SK-N-SH treated with all-trans-retinoic acid at 6 μM for 48 hours (cell line): ENCODE measurements at regions not wholly inside any gene's neighbourhood (a gene's known extent, or its start where the extent isn't known, plus 50 kb on each side); places are given as distances from the start of the nearest gene placed in this dataset.

Source experiments
- ATAC-seq: fragments of 200-7000 bp; cut with Tn5 transposase; 3 replicates; pipeline ENCODE4 v1.9.1; 2020; ENCODE audit warnings: mild to moderate bottlenecking, moderate library complexity
- ARNTL ChIP-seq: fragments of 450-650 bp; formaldehyde crosslinking; IDR thresholded peaks from 2 replicates; pipeline ENCODE4 v1.5.0; 2020; ENCODE audit warnings: low read depth, mild to moderate bottlenecking, moderate library complexity, borderline replicate concordance
- BACH2 ChIP-seq: fragments of 250-450 bp; sonication (Bioruptor Pico); IDR thresholded peaks from 2 replicates; pipeline ENCODE4 v1.9.0; 2021; ENCODE audit warnings: mild to moderate bottlenecking, borderline replicate concordance
- CREB5 ChIP-seq: fragments of 250-450 bp; sonication (Bioruptor Pico); IDR thresholded peaks from 2 replicates; pipeline ENCODE4 v1.5.1; 2020; ENCODE audit warnings: low read depth, mild to moderate bottlenecking, moderate library complexity
- CSDC2 ChIP-seq: fragments of 250-450 bp; sonication (Bioruptor Pico); IDR thresholded peaks from 2 replicates; pipeline ENCODE4 v1.5.0; 2020; ENCODE audit warnings: mild to moderate bottlenecking, moderate library complexity
- CSRNP3 ChIP-seq: fragments of 250-450 bp; sonication (Bioruptor Pico); IDR thresholded peaks from 2 replicates; pipeline ENCODE4 v1.5.1; 2021; ENCODE audit warnings: mild to moderate bottlenecking, moderate library complexity
- ESRRG ChIP-seq: fragments of 250-450 bp; sonication (Bioruptor Pico); IDR thresholded peaks from 2 replicates; pipeline ENCODE4 v1.6.1; 2021; ENCODE audit warnings: mild to moderate bottlenecking
- GLIS3 ChIP-seq: fragments of 250-450 bp; sonication (Bioruptor Pico); IDR thresholded peaks from 2 replicates; pipeline ENCODE4 v1.5.0; 2020; ENCODE audit warnings: mild to moderate bottlenecking, moderate library complexity
- ISL1 ChIP-seq: fragments of 250-450 bp; sonication (Bioruptor Pico); IDR thresholded peaks from 2 replicates; pipeline ENCODE4 v2.1.2; 2022; ENCODE audit warnings: mild to moderate bottlenecking, moderate library complexity
- OSR1 ChIP-seq: fragments of 250-450 bp; sonication (Bioruptor Pico); IDR thresholded peaks from 2 replicates; pipeline ENCODE4 v1.8.0; 2022; ENCODE audit warnings: moderate library complexity, mild to moderate bottlenecking, inconsistent platforms
- PPARA ChIP-seq: fragments of 250-450 bp; sonication (Bioruptor Pico); IDR thresholded peaks from 2 replicates; pipeline ENCODE4 v1.5.0; 2020; ENCODE audit warnings: mild to moderate bottlenecking, borderline replicate concordance
- RARB ChIP-seq: fragments of 250-450 bp; sonication (Bioruptor Pico); IDR thresholded peaks from 2 replicates; pipeline ENCODE4 v1.8.0; 2021; ENCODE audit warnings: mild to moderate bottlenecking, moderate library complexity
- SNAI2 ChIP-seq: fragments of 250-450 bp; sonication (Bioruptor Pico); IDR thresholded peaks from 2 replicates; pipeline ENCODE4 v1.5.0; 2020; ENCODE audit warnings: mild to moderate bottlenecking, moderate library complexity
- TCF4 ChIP-seq: fragments of 250-450 bp; sonication (Bioruptor Pico); IDR thresholded peaks from 2 replicates; pipeline ENCODE4 v1.8.0; 2021; ENCODE audit warnings: mild to moderate bottlenecking, moderate library complexity, borderline replicate concordance
- TOX ChIP-seq: fragments of 250-450 bp; sonication (Bioruptor Pico); IDR thresholded peaks from 2 replicates; pipeline ENCODE4 v1.8.0; 2021; ENCODE audit warnings: mild to moderate bottlenecking, moderate library complexity, borderline replicate concordance
- TSHZ2 ChIP-seq: fragments of 250-450 bp; sonication (Bioruptor Pico); IDR thresholded peaks from 2 replicates; pipeline ENCODE4 v1.5.0; 2020; ENCODE audit warnings: mild to moderate bottlenecking, moderate library complexity
- ZC3H10 ChIP-seq: fragments of 250-450 bp; sonication (Bioruptor Pico); IDR thresholded peaks from 2 replicates; pipeline ENCODE4 v1.5.1; 2021; ENCODE audit warnings: mild to moderate bottlenecking, moderate library complexity
- ZFP3 ChIP-seq: fragments of 250-450 bp; sonication (Bioruptor Pico); IDR thresholded peaks from 2 replicates; pipeline ENCODE4 v1.5.0; 2020; ENCODE audit warnings: mild to moderate bottlenecking, moderate library complexity
- ZFP30 ChIP-seq: fragments of 450-650 bp; formaldehyde crosslinking; IDR thresholded peaks from 2 replicates; pipeline ENCODE4 v1.5.0; 2022; ENCODE audit warnings: mild to moderate bottlenecking, moderate library complexity
- ZNF565 ChIP-seq: fragments of 450-650 bp; formaldehyde crosslinking; conservative IDR thresholded peaks from 2 replicates; pipeline ENCODE4 v1.5.0; 2020; ENCODE audit warnings: low read depth, mild to moderate bottlenecking, moderate library complexity
- ZNF70 ChIP-seq: fragments of 450-650 bp; formaldehyde crosslinking; IDR thresholded peaks from 2 replicates; pipeline ENCODE4 v1.5.0; 2020; ENCODE audit warnings: mild to moderate bottlenecking, moderate library complexity
- ZNF8 ChIP-seq: fragments of 450-650 bp; formaldehyde crosslinking; IDR thresholded peaks from 2 replicates; pipeline ENCODE4 v1.5.0; 2020; ENCODE audit warnings: mild to moderate bottlenecking, moderate library complexity
- TF ChIP-seq, protein P1 (sequence below): fragments of 250-450 bp; sonication (Bioruptor Pico); IDR thresholded peaks from 2 replicates; pipeline ENCODE4 v1.8.0; 2020; ENCODE audit warnings: mild to moderate bottlenecking, moderate library complexity, borderline replicate concordance

DNA sequence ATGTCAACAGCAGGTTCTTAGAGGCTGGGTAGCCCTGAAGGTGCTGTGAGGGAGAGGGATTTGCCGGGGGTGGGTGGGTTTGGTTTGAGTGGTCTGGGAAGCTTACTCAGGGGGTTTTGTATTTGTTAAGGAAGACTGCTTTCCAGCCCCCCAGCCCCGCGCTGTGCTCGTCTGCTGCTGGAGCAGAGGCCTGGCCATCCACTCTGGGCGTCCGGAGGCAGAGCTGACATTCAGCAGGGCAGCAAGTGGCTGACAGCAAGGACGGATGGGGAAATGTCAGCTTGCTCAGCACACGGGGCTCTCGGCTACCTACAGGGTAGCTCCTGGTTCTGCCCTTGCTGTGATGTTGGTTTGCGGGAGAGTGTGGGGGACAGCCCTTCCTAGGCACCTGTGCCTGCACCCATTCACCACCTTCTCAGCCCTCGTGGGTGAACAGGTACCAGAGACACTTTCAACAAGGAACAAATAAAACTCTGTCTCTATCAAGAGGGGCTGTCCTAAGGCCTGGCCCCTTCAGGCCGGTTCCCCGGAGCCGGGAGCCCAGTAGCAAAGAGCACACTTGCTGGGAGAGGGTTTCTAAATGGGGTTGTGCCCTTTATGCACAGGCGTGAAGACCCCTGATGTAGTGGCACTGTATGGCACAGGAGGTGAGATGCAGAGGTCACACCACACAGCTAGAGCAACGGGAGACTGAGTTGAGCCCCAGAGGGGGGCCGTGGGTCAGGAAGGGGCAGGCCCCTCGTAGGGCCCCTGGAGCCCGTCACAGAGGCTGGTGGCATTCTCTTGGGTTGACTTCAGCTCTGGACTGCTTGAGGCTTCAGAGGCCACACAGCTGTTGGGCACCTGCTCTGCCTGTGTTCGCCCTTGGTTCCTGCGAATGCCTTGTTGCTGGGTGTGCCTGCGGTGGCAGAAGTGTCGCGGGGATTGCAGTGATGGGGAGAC is 72.2 kb upstream of the SHH start:
- no peak for TF ChIP-seq ZFP30 (CRISPR knock-in tag)
- no peak for TF ChIP-seq PPARA (CRISPR knock-in tag)
- no peak for TF ChIP-seq ZC3H10 (CRISPR knock-in tag)
- TF ChIP-seq ZNF565 (CRISPR knock-in tag): no peak
- TF ChIP-seq OSR1 (CRISPR knock-in tag): no peak
- no peak for TF ChIP-seq TCF4 (CRISPR knock-in tag)
- no peak for TF ChIP-seq ZFP3 (CRISPR knock-in tag)
- no peak for TF ChIP-seq CSDC2 (CRISPR knock-in tag)
- TF ChIP-seq ARNTL (CRISPR knock-in tag): no peak
- no peak for TF ChIP-seq ZNF8 (CRISPR knock-in tag)
- no peak for ATAC-seq

DNA sequence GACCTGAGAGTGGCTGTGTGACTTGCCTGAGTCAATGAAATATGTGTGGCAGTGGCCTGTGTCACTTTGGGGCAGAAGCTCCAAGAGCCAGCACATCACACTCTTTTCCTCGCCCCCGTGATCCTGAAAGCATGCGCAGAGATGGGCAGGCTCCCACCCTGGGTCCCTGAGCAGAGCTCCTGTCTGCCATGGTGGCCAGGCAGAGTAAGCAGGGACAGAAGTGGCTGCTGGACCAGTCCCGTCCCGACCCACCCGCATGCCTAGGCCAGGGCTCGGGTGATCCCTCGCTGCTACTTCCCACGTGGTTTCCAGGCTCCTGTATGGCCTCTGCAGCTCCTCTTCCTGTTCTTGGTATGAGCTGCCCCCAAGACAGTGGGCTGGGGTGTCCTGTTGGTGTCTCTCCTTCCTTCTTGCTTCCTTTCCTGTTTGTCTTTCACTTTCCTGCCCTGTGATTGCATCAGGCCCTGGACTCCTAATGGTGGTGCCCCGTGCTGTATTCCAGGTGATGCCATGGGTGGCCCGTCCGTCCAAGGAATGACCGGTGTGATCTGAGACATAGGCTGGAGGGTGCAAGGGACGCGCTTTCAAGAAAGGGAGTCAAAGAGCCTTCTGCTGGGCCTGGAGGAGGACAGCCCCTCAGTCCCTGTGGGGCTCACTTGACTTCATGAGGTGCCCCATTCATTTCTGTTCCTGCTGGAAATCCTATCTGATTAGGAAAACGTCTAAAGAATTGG is 71.4 kb upstream of the SHH start:
- TF ChIP-seq ZC3H10 (CRISPR knock-in tag): no peak
- no peak for TF ChIP-seq GLIS3
- no peak for TF ChIP-seq BACH2
- no peak for TF ChIP-seq TOX (CRISPR knock-in tag)
- no peak for TF ChIP-seq ISL1 (CRISPR knock-in tag)
- TF ChIP-seq RARB (CRISPR knock-in tag): no peak
- no peak for TF ChIP-seq ZNF565 (CRISPR knock-in tag)
- TF ChIP-seq CSRNP3 (CRISPR knock-in tag): no peak
- TF ChIP-seq CSDC2 (CRISPR knock-in tag): no peak
- no peak for TF ChIP-seq TSHZ2 (CRISPR knock-in tag)
- no peak for TF ChIP-seq ZFP3 (CRISPR knock-in tag)
- TF ChIP-seq SNAI2: no peak
- TF ChIP-seq ARNTL (CRISPR knock-in tag): no peak
- no peak for TF ChIP-seq ZNF70 (CRISPR knock-in tag)
- TF ChIP-seq CREB5 (CRISPR knock-in tag): no peak
- no peak for TF ChIP-seq PPARA (CRISPR knock-in tag)
- TF ChIP-seq, protein P1, sequence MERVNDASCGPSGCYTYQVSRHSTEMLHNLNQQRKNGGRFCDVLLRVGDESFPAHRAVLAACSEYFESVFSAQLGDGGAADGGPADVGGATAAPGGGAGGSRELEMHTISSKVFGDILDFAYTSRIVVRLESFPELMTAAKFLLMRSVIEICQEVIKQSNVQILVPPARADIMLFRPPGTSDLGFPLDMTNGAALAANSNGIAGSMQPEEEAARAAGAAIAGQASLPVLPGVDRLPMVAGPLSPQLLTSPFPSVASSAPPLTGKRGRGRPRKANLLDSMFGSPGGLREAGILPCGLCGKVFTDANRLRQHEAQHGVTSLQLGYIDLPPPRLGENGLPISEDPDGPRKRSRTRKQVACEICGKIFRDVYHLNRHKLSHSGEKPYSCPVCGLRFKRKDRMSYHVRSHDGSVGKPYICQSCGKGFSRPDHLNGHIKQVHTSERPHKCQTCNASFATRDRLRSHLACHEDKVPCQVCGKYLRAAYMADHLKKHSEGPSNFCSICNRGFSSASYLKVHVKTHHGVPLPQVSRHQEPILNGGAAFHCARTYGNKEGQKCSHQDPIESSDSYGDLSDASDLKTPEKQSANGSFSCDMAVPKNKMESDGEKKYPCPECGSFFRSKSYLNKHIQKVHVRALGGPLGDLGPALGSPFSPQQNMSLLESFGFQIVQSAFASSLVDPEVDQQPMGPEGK (CRISPR knock-in tag): no peak
- TF ChIP-seq ESRRG (CRISPR knock-in tag): no peak
- TF ChIP-seq ZNF8 (CRISPR knock-in tag): no peak
- TF ChIP-seq TCF4 (CRISPR knock-in tag): no peak
- TF ChIP-seq, all 23 proteins: peak for 0
- ATAC-seq: no peak
